ENCODE measurements at regions not wholly inside any gene's neighbourhood (a gene's known extent, or its start where the extent isn't known, plus 50 kb on each side); places are given as distances from the start of the nearest gene placed in this dataset.

DNA sequence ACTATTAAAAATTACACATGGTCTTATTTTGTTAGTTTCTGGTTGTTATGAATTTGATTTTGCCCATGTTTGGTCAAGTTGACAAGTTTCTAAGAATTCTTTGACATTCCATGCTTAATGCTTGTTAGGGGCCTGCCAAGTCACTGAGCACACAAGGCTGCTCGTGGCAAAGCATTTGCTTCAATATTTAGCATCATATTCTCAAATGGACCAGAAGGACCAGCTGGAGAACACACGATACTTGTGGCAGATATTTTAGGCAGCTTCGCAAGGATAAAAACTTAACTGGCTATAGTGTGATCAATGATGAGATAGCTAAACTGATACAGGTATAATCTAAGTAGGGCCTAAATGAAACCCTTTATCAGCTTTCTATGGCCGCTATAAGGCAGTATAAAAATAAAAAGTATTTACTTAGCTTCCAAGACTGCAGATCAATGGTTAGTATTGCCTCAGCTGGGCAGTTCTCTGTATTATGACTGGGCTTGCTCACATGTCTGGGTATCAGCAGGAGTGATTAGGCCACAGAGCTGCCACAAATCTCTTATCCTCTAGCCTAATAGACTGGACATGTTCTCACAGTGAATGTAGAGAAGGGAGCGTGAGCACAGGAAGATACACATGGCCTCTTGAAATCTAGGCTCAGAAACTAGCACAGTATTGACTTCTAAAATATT lies 155.9 kb upstream of the SPRY2 start:
- ChIA-PET RAD21 (ENCODE audit: unreplicated experiment) (interaction anchor here (1.3 kb wide), 1 partner anchor 16 kb away, joined by 3 read pairs; no protein-coding TSS in a partner anchor), POLR2A (interaction anchor here (1.0 kb wide), 1 partner anchor 47 kb away, joined by 3 read pairs; no protein-coding TSS in a partner anchor), CTCF (interaction anchor here (0.9 to 1.1 kb wide), 3 partner anchors 11 to 521 kb away, joined by 3 to 4 read pairs (median 4); no protein-coding TSS in a partner anchor), SMC1A (ENCODE audit: uncharacterized antibody, unreplicated experiment) (interaction anchor here (0.6 to 1.9 kb wide), 10 partner anchors 11 to 47 kb away, joined by 3 to 7 read pairs (median 4); no protein-coding TSS in a partner anchor)
- in situ Hi-C loops (cut with MboI): no loop called here
- H3K4me1 ChIP-seq (ENCODE audit: control insufficient read depth, insufficient read depth, low read length): no peaks in the 10 kb centered on the region
- DNase-seq (ENCODE audit: low read depth, low spot score) (no peak), ATAC-seq (no peak), FAIRE-seq (no peak)
- no peaks in the 10 kb centered on the region for H4K20me1 ChIP-seq (ENCODE audit: control insufficient read depth, insufficient read depth)
- intact Hi-C loops (cut with micrococcal nuclease; ENCODE audit: unreplicated experiment): no loop called here
- BruUV-seq (replicated peaks): no TSS peak
- TF ChIP-seq SUZ12 (IDR thresholded peaks at IDR 0.05; ENCODE audit: unreplicated experiment) (no peak), SREBF2 (IDR thresholded peaks at IDR 0.05; ENCODE audit: low read length) (no peak), JUNB (IDR thresholded peaks at IDR 0.05) (no peak), BACH1 (IDR thresholded peaks at IDR 0.05; ENCODE audit: borderline replicate concordance) (no peak), NR2F1 (conservative IDR thresholded peaks at IDR 0.05) (no peak), EED (IDR thresholded peaks at IDR 0.05; ENCODE audit: low read depth) (no peak), SREBF1 (IDR thresholded peaks at IDR 0.05; ENCODE audit: low read length) (no peak), EZH2 (IDR thresholded peaks at IDR 0.05; ENCODE audit: borderline replicate concordance, control insufficient read depth, low read depth, low read length) (no peak)
- TF ChIP-seq, protein P1, sequence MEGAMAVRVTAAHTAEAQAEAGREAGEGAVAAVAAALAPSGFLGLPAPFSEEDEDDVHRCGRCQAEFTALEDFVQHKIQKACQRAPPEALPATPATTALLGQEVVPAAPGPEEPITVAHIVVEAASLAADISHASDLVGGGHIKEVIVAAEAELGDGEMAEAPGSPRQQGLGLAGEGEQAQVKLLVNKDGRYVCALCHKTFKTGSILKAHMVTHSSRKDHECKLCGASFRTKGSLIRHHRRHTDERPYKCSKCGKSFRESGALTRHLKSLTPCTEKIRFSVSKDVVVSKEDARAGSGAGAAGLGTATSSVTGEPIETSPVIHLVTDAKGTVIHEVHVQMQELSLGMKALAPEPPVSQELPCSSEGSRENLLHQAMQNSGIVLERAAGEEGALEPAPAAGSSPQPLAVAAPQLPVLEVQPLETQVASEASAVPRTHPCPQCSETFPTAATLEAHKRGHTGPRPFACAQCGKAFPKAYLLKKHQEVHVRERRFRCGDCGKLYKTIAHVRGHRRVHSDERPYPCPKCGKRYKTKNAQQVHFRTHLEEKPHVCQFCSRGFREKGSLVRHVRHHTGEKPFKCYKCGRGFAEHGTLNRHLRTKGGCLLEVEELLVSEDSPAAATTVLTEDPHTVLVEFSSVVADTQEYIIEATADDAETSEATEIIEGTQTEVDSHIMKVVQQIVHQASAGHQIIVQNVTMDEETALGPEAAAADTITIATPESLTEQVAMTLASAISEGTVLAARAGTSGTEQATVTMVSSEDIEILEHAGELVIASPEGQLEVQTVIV (IDR thresholded peaks at IDR 0.05; ENCODE audit: borderline replicate concordance, partially characterized antibody): no peak
- TF ChIP-seq, protein P2, sequence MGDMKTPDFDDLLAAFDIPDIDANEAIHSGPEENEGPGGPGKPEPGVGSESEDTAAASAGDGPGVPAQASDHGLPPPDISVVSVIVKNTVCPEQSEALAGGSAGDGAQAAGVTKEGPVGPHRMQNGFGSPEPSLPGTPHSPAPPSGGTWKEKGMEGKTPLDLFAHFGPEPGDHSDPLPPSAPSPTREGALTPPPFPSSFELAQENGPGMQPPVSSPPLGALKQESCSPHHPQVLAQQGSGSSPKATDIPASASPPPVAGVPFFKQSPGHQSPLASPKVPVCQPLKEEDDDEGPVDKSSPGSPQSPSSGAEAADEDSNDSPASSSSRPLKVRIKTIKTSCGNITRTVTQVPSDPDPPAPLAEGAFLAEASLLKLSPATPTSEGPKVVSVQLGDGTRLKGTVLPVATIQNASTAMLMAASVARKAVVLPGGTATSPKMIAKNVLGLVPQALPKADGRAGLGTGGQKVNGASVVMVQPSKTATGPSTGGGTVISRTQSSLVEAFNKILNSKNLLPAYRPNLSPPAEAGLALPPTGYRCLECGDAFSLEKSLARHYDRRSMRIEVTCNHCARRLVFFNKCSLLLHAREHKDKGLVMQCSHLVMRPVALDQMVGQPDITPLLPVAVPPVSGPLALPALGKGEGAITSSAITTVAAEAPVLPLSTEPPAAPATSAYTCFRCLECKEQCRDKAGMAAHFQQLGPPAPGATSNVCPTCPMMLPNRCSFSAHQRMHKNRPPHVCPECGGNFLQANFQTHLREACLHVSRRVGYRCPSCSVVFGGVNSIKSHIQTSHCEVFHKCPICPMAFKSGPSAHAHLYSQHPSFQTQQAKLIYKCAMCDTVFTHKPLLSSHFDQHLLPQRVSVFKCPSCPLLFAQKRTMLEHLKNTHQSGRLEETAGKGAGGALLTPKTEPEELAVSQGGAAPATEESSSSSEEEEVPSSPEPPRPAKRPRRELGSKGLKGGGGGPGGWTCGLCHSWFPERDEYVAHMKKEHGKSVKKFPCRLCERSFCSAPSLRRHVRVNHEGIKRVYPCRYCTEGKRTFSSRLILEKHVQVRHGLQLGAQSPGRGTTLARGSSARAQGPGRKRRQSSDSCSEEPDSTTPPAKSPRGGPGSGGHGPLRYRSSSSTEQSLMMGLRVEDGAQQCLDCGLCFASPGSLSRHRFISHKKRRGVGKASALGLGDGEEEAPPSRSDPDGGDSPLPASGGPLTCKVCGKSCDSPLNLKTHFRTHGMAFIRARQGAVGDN (IDR thresholded peaks at IDR 0.05): no peak
- TF ChIP-seq, protein P3, sequence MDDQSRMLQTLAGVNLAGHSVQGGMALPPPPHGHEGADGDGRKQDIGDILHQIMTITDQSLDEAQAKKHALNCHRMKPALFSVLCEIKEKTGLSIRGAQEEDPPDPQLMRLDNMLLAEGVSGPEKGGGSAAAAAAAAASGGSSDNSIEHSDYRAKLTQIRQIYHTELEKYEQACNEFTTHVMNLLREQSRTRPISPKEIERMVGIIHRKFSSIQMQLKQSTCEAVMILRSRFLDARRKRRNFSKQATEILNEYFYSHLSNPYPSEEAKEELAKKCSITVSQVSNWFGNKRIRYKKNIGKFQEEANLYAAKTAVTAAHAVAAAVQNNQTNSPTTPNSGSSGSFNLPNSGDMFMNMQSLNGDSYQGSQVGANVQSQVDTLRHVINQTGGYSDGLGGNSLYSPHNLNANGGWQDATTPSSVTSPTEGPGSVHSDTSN (IDR thresholded peaks at IDR 0.05; ENCODE audit: insufficient replicate concordance, low read depth, low read length): no peak
- no peak overlapping the region for H3K4me2 ChIP-seq (ENCODE audit: control insufficient read depth, insufficient read depth)
- H3K27me3 ChIP-seq (replicated peaks in 1 of 2; ENCODE audit: control insufficient read depth in 2 of 2, insufficient read depth in 2 of 2, low read length in 1 of 2): no peaks in the 10 kb centered on the region
- 5% methylated on average over 5 of the region's 5 CpGs for WGBS (ENCODE audit: insufficient coverage, insufficient replicate concordance, low lambda C conversion rate, missing lambda C conversion rate)
- no peak overlapping the region for H3K9ac ChIP-seq (ENCODE audit: control insufficient read depth, insufficient read depth, low read length)
- no peaks in the 10 kb centered on the region for H3K36me3 ChIP-seq (ENCODE audit: control insufficient read depth in 2 of 2, insufficient read depth in 2 of 2, low read length in 1 of 2)
- no peaks in the 10 kb centered on the region for H3K79me2 ChIP-seq (ENCODE audit: control insufficient read depth, insufficient read depth, low read length)
- H3K4me3 ChIP-seq: no peak overlapping the region
- H3K27ac ChIP-seq (ENCODE audit: control insufficient read depth, insufficient read depth): no peak overlapping the region
- H3K9me3 ChIP-seq (replicated peaks; ENCODE audit: control insufficient read depth, insufficient read depth, low read length): no peaks in the 10 kb centered on the region
- H2AFZ ChIP-seq (ENCODE audit: control insufficient read depth, low read depth, low read length): no peak overlapping the region

Data from GM12878 (cell line).